ENCODE measurements at regions not wholly inside any gene's neighbourhood (a gene's known extent, or its start where the extent isn't known, plus 50 kb on each side); places are given as distances from the start of the nearest gene placed in this dataset.

DNA sequence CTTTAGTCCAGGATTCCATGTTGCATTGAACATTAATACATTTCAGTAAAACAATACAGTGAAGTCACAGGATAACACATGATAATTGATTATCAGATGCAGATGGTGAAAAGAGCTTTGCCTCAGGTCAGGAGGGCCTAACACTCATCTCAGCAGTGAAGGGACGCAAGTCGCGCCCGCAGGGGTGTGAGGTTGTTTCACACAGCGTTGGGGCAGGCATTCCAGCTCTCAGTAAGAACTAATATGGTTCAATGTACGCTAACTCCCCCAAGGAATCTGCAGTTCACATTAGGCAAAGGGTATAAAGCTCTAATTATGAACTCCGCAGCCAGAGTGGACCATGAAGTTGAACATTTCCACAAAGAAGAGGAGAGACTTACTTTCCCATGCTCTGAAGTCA, 53.1 kb upstream of the ATL2 start:
- ATAC-seq = no peak
- H3K27ac ChIP-seq = no peak overlapping the region
- H3K9me3 ChIP-seq = no peaks in the 10 kb centered on the region
- TF ChIP-seq, protein P1, sequence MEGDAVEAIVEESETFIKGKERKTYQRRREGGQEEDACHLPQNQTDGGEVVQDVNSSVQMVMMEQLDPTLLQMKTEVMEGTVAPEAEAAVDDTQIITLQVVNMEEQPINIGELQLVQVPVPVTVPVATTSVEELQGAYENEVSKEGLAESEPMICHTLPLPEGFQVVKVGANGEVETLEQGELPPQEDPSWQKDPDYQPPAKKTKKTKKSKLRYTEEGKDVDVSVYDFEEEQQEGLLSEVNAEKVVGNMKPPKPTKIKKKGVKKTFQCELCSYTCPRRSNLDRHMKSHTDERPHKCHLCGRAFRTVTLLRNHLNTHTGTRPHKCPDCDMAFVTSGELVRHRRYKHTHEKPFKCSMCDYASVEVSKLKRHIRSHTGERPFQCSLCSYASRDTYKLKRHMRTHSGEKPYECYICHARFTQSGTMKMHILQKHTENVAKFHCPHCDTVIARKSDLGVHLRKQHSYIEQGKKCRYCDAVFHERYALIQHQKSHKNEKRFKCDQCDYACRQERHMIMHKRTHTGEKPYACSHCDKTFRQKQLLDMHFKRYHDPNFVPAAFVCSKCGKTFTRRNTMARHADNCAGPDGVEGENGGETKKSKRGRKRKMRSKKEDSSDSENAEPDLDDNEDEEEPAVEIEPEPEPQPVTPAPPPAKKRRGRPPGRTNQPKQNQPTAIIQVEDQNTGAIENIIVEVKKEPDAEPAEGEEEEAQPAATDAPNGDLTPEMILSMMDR (IDR thresholded peaks at IDR 0.05) = no peak
- H3K27me3 ChIP-seq = no peaks in the 10 kb centered on the region
- no peaks in the 10 kb centered on the region for H3K4me1 ChIP-seq
- DNase-seq = no peak
- intact Hi-C loops (cut with DNase I) = no loop called here
- no peaks in the 10 kb centered on the region for H3K36me3 ChIP-seq
- H3K4me3 ChIP-seq = no peak overlapping the region

DNA sequence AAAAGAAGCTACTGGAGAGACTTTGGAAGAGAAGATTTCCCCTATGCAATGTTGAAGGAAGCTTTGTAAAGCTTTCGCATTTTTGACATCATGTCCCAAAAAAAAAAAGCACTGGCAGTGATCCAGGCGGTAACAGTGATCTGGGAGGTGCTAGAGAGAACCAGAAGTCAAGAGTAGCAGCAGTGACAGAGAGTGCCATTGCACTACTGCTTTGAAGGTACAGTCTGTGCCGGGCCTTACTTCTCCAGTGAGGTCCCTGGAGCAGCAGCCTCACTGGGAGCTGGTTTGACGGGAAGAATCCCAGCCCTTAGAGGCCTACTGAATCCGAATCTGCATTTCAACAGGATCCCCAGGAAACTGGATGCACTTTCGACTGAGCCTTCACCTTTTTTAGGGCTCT, 50.9 kb upstream of the ATL2 start:
- H3K27ac ChIP-seq = no peak overlapping the region
- DNase-seq (no peak), ATAC-seq (peak; percentile 67)
- TF ChIP-seq, protein P1 (IDR thresholded peaks at IDR 0.05) = no peak
- H3K27me3 ChIP-seq = no peaks in the 10 kb centered on the region
- H3K9me3 ChIP-seq = no peaks in the 10 kb centered on the region
- H3K4me1 ChIP-seq = no peaks in the 10 kb centered on the region
- H3K36me3 ChIP-seq = no peaks in the 10 kb centered on the region
- intact Hi-C loops (cut with DNase I) = no loop called here
- H3K4me3 ChIP-seq = no peak overlapping the region

DNA sequence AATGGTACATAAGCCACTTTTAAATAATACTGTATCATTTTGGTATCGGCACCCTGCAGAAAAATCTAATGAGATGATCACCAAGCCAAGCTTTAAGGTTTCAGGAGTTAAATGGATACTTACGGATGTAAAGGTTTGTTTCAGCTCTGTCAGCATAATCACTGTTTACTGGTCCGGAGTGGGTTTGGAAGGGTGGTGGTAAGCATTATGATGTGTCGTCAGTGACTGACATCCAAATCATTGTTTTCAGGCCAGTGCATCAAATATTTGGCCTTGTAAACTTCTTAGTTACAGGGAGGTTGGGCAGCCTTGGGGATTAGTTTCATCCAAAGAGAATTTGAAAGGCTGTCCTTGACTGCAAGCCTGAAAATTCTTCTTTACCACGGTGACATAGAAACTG, 50.0 kb upstream of the ATL2 start:
- no peak overlapping the region for H3K27ac ChIP-seq
- DNase-seq = no peak
- intact Hi-C loops (cut with DNase I) = no loop called here

More for the DNA sequence above, 50.0 kb upstream of the ATL2 start:
- Histone ChIP-seq H3K4me3 (no peak overlapping the region), H3K27me3 (no peaks in the 10 kb centered on the region), H3K36me3 (no peaks in the 10 kb centered on the region), H3K4me1 (no peaks in the 10 kb centered on the region), H3K9me3 (no peaks in the 10 kb centered on the region)
- ATAC-seq = no peak
- TF ChIP-seq, protein P1 (IDR thresholded peaks at IDR 0.05) = no peak
